WI38 (cell line): ENCODE measurements at regions not wholly inside any gene's neighbourhood (a gene's known extent, or its start where the extent isn't known, plus 50 kb on each side); places are given as distances from the start of the nearest gene placed in this dataset.
"Not testable (repeated sequence)": the region's sequence is repeated elsewhere in the genome, so short reads cannot be mapped to it uniquely, and the experiment has no call there.

ENCODE experiments used
- H3K4me3 ChIP-seq: 2 replicates; pipeline ENCODE4 v1.5.1; 2011; ENCODE audit warnings: low read depth, mild to moderate bottlenecking, control low read depth, low read length
- CTCF ChIP-seq: IDR thresholded peaks from 2 replicates; pipeline ENCODE4 v1.5.1; 2012; ENCODE audit warnings: low read depth, mild to moderate bottlenecking, control low read depth, low read length

GRCh38 chr11:96538622-96539021 is 148.8 kb downstream of the JRKL start:
- TF ChIP-seq CTCF = no peak

GRCh38 chr11:96540875-96541274 is 151.1 kb downstream of the JRKL start:
- H3K4me3 ChIP-seq = no peak overlapping the region
- TF ChIP-seq CTCF = no peak

More at GRCh38 chr11:96538622-96539021, 148.8 kb downstream of the JRKL start:
- no peak overlapping the region for H3K4me3 ChIP-seq

- no peak overlapping the region for H3K4me3 ChIP-seq
- no peak for TF ChIP-seq CTCF
Observed at GRCh38 chr11:96543177-96543576, 153.4 kb downstream of the JRKL start.

GRCh38 chr11:96545192-96545591 is 155.4 kb downstream of the JRKL start:
- not testable (repeated sequence) for H3K4me3 ChIP-seq

- TF ChIP-seq CTCF = no peak
Observed at GRCh38 chr11:96551136-96551535, 161.3 kb downstream of the JRKL start.

GRCh38 chr11:96554236-96554820 is 164.5 kb downstream of the JRKL start:
- no peak overlapping the region for H3K4me3 ChIP-seq
- no peak for TF ChIP-seq CTCF

More at GRCh38 chr11:96551136-96551535, 161.3 kb downstream of the JRKL start:
- H3K4me3 ChIP-seq = no peak overlapping the region

GRCh38 chr11:96555826-96556225 is 166.0 kb downstream of the JRKL start:
- not testable (repeated sequence) for H3K4me3 ChIP-seq

GRCh38 chr11:96560727-96561126 is 170.9 kb downstream of the JRKL start:
- H3K4me3 ChIP-seq = not testable (repeated sequence)

GRCh38 chr11:96567176-96567575 is 177.4 kb downstream of the JRKL start:
- TF ChIP-seq CTCF = no peak
- H3K4me3 ChIP-seq = peak overlapping the region; percentile 11; the same call in 1 of the 2 replicates
